H1 (cell line): ENCODE measurements at regions not wholly inside any gene's neighbourhood (a gene's known extent, or its start where the extent isn't known, plus 50 kb on each side); places are given as distances from the start of the nearest gene placed in this dataset.

ENCODE experiments used
- CTCF ChIA-PET: fragments of 300-600 bp; sonication (Branson Sonifier 250); formaldehyde crosslinking; loops from one replicate; lab custom pipeline; 2021; ENCODE audit not compliant: partially characterized antibody; lab: Charles Lee
- POLR2A ChIA-PET: fragments of 300-600 bp; sonication (Branson Sonifier 250); formaldehyde crosslinking; loops from one replicate; lab custom pipeline; 2021; ENCODE audit warnings: inconsistent platforms; ENCODE audit not compliant: partially characterized antibody; lab: Charles Lee
- DNase-seq, 2 experiments: peaks; one replicate each; pipeline versions ENCODE4 v3.0.0 to v3.0.0-alpha.2; 2010 to 2022; ENCODE audit warnings: low spot score in 2 of 2, low read depth in 1 of 2, mixed read lengths in 1 of 2
- FAIRE-seq: peaks from 2 replicates; lab custom pipeline; 2011; peaks lifted over from hg19 to GRCh38; lab: Jason Lieb, UNC
- H2AFZ ChIP-seq: 2 replicates; pipeline ENCODE4 v1.8.1; 2012; ENCODE audit warnings: low read length, inconsistent platforms
- H2AK5ac ChIP-seq: 2 replicates; pipeline ENCODE4 v1.6.1; 2013; ENCODE audit warnings: low read depth, low read length
- H2BK120ac ChIP-seq: replicated peaks from 2 replicates; pipeline ENCODE3; 2013; ENCODE audit warnings: low read depth, low read length, inconsistent platforms
- H2BK12ac ChIP-seq: 2 replicates; pipeline ENCODE4 v1.6.1; 2013; ENCODE audit warnings: low read depth, low read length
- H2BK15ac ChIP-seq: 2 replicates; pipeline ENCODE4 v1.6.1; 2013; ENCODE audit warnings: low read length
- H2BK20ac ChIP-seq: 2 replicates; pipeline ENCODE4 v1.6.1; 2013; ENCODE audit warnings: low read length
- H2BK5ac ChIP-seq: 2 replicates; pipeline ENCODE4 v1.6.1; 2013; ENCODE audit warnings: low read depth, low read length
- H3K14ac ChIP-seq: 2 replicates; pipeline ENCODE4 v1.6.1; 2013; ENCODE audit warnings: inconsistent platforms; ENCODE audit not compliant: insufficient read length
- H3K18ac ChIP-seq: 2 replicates; pipeline ENCODE4 v1.6.1; 2013; ENCODE audit warnings: low read length; ENCODE audit errors: extremely low read depth
- H3K23ac ChIP-seq: 2 replicates; pipeline ENCODE4 v1.6.1; 2013; ENCODE audit warnings: inconsistent platforms; ENCODE audit not compliant: insufficient read length
- H3K23me2 ChIP-seq: 2 replicates; pipeline ENCODE4 v1.6.1; 2013; ENCODE audit warnings: low read depth, low read length
- H3K27ac ChIP-seq: 2 replicates; pipeline ENCODE4 v1.6.1; 2011; ENCODE audit warnings: low read depth, low read length, inconsistent platforms
- H3K27me3 ChIP-seq, 4 experiments: replicated peaks in 1 of 4; 1 replicate in 1 of 4; 2 replicates in 3 of 4; pipeline versions ENCODE4 v1.6.1 to v1.8.1; 2011 to 2013; ENCODE audit warnings: low read length in 3 of 4, mild to moderate bottlenecking in 3 of 4, inconsistent platforms in 2 of 4, mixed read lengths in 2 of 4, moderate library complexity in 1 of 4; ENCODE audit not compliant: control insufficient read depth in 3 of 4, insufficient read depth in 3 of 4; ENCODE audit errors: extremely low read depth in 1 of 4
- H3K36me3 ChIP-seq, 4 experiments: 2 replicates each; pipeline versions ENCODE4 v1.6.1 to v1.8.1; 2011 to 2013; ENCODE audit warnings: mild to moderate bottlenecking in 4 of 4, low read length in 3 of 4, moderate library complexity in 2 of 4, control low read depth in 1 of 4, inconsistent platforms in 1 of 4; ENCODE audit not compliant: insufficient read depth in 4 of 4, control insufficient read depth in 2 of 4
- H3K4ac ChIP-seq: replicated peaks from 2 replicates; pipeline ENCODE3; 2013; ENCODE audit warnings: low read length, low read depth, mixed read lengths, inconsistent platforms; ENCODE audit not compliant: insufficient read length
- H3K4me1 ChIP-seq, 4 experiments: replicated peaks in 1 of 4; 1 replicate in 1 of 4; 2 replicates in 3 of 4; pipeline versions ENCODE4 v1.6.1 to v1.8.1; 2011 to 2013; ENCODE audit warnings: low read length in 3 of 4, inconsistent platforms in 2 of 4, mixed read lengths in 1 of 4; ENCODE audit not compliant: insufficient read depth in 4 of 4, control insufficient read depth in 3 of 4
- H3K4me2 ChIP-seq, 2 experiments: 2 replicates each; pipeline versions ENCODE4 v1.6.1 to v1.8.1; 2011 to 2013; ENCODE audit warnings: low read depth in 2 of 2, low read length in 2 of 2, control low read depth in 1 of 2, inconsistent platforms in 1 of 2, mild to moderate bottlenecking in 1 of 2; ENCODE audit not compliant: insufficient read depth in 1 of 2
- H3K4me3 ChIP-seq, 4 experiments: fragments of 200-600, 300-600 bp in 1 of 4; sonication (generic), shearing (Covaris generic), sonication (Bioruptor Twin) in 1 of 4; 2 replicates each; pipeline versions ENCODE4 v1.5.1 to v1.8.1; 2011 to 2016; ENCODE audit warnings: low read length in 4 of 4, low read depth in 3 of 4, control low read depth in 2 of 4, inconsistent platforms in 2 of 4, mild to moderate bottlenecking in 2 of 4, mixed read lengths in 1 of 4, moderate library complexity in 1 of 4; ENCODE audit not compliant: insufficient read depth in 2 of 4; ENCODE audit errors: extremely low read depth in 1 of 4
- H3K56ac ChIP-seq: replicated peaks from 2 replicates; pipeline ENCODE3; 2013; ENCODE audit warnings: low read depth, mild to moderate bottlenecking, mixed read lengths, low read length, inconsistent platforms; ENCODE audit not compliant: insufficient read length
- H3K79me1 ChIP-seq: 2 replicates; pipeline ENCODE4 v1.6.1; 2013; ENCODE audit warnings: low read depth, low read length, control low read depth
- H3K79me2 ChIP-seq, 2 experiments: 2 replicates each; pipeline versions ENCODE4 v1.6.1 to v1.8.1; 2012 to 2013; ENCODE audit warnings: low read length in 2 of 2, mild to moderate bottlenecking in 2 of 2, inconsistent platforms in 1 of 2; ENCODE audit not compliant: insufficient read depth in 2 of 2, control insufficient read depth in 1 of 2
- H3K9ac ChIP-seq, 4 experiments: replicated peaks in 1 of 4; 1 replicate in 1 of 4; 2 replicates in 3 of 4; pipeline versions ENCODE4 v1.6.1 to v1.8.1; 2011 to 2013; ENCODE audit warnings: low read depth in 3 of 4, low read length in 3 of 4, control low read depth in 2 of 4, mild to moderate bottlenecking in 2 of 4, moderate library complexity in 2 of 4, inconsistent platforms in 1 of 4; ENCODE audit errors: extremely low read depth in 1 of 4
- H3K9me3 ChIP-seq, 2 experiments: 2 replicates each; pipeline versions ENCODE4 v1.6.1 to v1.8.1; 2012 to 2013; ENCODE audit warnings: mild to moderate bottlenecking in 2 of 2, moderate library complexity in 2 of 2, control low read depth in 1 of 2, inconsistent platforms in 1 of 2, low read depth in 1 of 2, low read length in 1 of 2, mixed read lengths in 1 of 2; ENCODE audit not compliant: insufficient read depth in 2 of 2
- H4K20me1 ChIP-seq, 2 experiments: replicated peaks in 1 of 2; 2 replicates each; pipeline versions ENCODE3 to v1.8.1; 2011 to 2013; ENCODE audit warnings: inconsistent platforms in 2 of 2, low read length in 2 of 2, mild to moderate bottlenecking in 1 of 2; ENCODE audit not compliant: insufficient read depth in 2 of 2, control insufficient read depth in 1 of 2
- H4K5ac ChIP-seq: 2 replicates; pipeline ENCODE4 v1.6.1; 2013; ENCODE audit warnings: low read length, low read depth, mixed read lengths, inconsistent platforms; ENCODE audit not compliant: insufficient read length
- H4K8ac ChIP-seq: 2 replicates; pipeline ENCODE4 v1.8.0; 2013; ENCODE audit warnings: mild to moderate bottlenecking, moderate library complexity, low read length, inconsistent platforms; ENCODE audit not compliant: insufficient read depth; ENCODE audit errors: extremely low read depth
- H4K91ac ChIP-seq: replicated peaks from 2 replicates; pipeline ENCODE3; 2013; ENCODE audit warnings: low read length, mixed read lengths, inconsistent platforms; ENCODE audit not compliant: insufficient read length
- BACH1 ChIP-seq: IDR thresholded peaks from 2 replicates; pipeline ENCODE4 v1.6.1; 2012; ENCODE audit warnings: low read length, improper control_type of control experiment
- BCL11A ChIP-seq, 2 experiments: IDR thresholded peaks; one replicate each; pipeline ENCODE4 v1.6.1; 2011; ENCODE audit warnings: low read depth in 2 of 2, low read length in 2 of 2, mild to moderate bottlenecking in 2 of 2
- EP300 ChIP-seq, 2 experiments: IDR thresholded peaks; 1 replicate in 1 of 2; 2 replicates in 1 of 2; pipeline ENCODE4 v1.6.1; 2011 to 2012; ENCODE audit warnings: low read depth in 2 of 2, low read length in 2 of 2, mild to moderate bottlenecking in 2 of 2, borderline replicate concordance in 1 of 2, inconsistent platforms in 1 of 2, moderate library complexity in 1 of 2
- FOSL1 ChIP-seq: IDR thresholded peaks from 2 replicates; pipeline ENCODE4 v1.6.1; 2011; ENCODE audit warnings: mild to moderate bottlenecking, low read depth, low read length, moderate library complexity; ENCODE audit not compliant: insufficient read depth
- GABPA ChIP-seq: IDR thresholded peaks from 2 replicates; pipeline ENCODE4 v1.6.1; 2011; ENCODE audit warnings: mild to moderate bottlenecking, low read length, moderate library complexity, borderline replicate concordance; ENCODE audit not compliant: insufficient read depth
- NRF1 ChIP-seq: IDR thresholded peaks from 2 replicates; pipeline ENCODE4 v1.6.1; 2011; ENCODE audit warnings: mild to moderate bottlenecking, low read depth, low read length, improper control_type of control experiment
- PHF8 ChIP-seq: fragments of 200-600 bp; sonication (generic); conservative IDR thresholded peaks from 2 replicates; pipeline ENCODE4 v1.7.1; 2012; ENCODE audit warnings: low read depth, mild to moderate bottlenecking, inconsistent platforms, low read length, moderate library complexity
- POLR2A ChIP-seq, 2 experiments: IDR thresholded peaks; 1 replicate in 1 of 2; 2 replicates in 1 of 2; pipeline ENCODE4 v1.6.1; 2011; ENCODE audit warnings: low read depth in 2 of 2, low read length in 2 of 2, mild to moderate bottlenecking in 2 of 2; ENCODE audit errors: control extremely low read depth in 1 of 2
- POU5F1 ChIP-seq: IDR thresholded peaks from 2 replicates; pipeline ENCODE4 v1.6.1; 2011; ENCODE audit warnings: low read depth, mild to moderate bottlenecking, low read length, moderate library complexity
- SIRT6 ChIP-seq: IDR thresholded peaks from one replicate; pipeline ENCODE4 v1.7.1; 2012; ENCODE audit warnings: low read length, inconsistent platforms
- TEAD4 ChIP-seq: IDR thresholded peaks from 2 replicates; pipeline ENCODE4 v1.6.1; 2012; ENCODE audit warnings: low read depth, low read length, inconsistent platforms, mixed read lengths
- YY1 ChIP-seq: IDR thresholded peaks from 2 replicates; pipeline ENCODE4 v1.6.1; 2011; ENCODE audit warnings: low read depth, mild to moderate bottlenecking, low read length
- WGBS, 2 experiments: shearing (Covaris generic) in 1 of 2; methylation state at CpG; one replicate each; pipeline versions ENCODE4 v1.1.6 to v1.1.7; 2013 to 2015; ENCODE audit warnings: low lambda C conversion rate in 2 of 2, mixed read lengths in 2 of 2, inconsistent platforms in 1 of 2, low coverage in 1 of 2, missing lambda C conversion rate in 1 of 2; ENCODE audit not compliant: insufficient replicate concordance in 2 of 2, insufficient coverage in 1 of 2, insufficient read length in 1 of 2; ENCODE audit errors: extremely low coverage in 1 of 2, missing lambda C conversion rate in 1 of 2; 5-methylcytosine and 5-hydroxymethylcytosine counted together

DNA sequence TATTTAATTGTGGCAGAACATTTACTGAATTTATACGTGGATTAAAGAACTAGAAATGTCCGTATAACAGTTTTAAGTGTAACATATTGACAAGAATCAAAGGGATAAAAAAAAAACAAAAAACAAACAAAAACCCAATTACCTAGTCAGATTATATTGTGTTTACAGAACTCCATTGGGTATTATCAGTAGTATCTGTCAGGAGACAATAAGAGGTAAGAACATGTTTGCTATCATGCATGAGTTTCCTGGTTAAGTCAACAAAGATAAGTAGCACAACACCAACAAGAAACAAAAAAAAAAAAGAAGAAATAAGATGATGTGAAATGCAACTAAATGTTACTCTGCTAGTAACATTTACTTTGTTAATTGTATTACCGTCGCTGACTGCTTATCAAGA lies 570.6 kb downstream of the ZBBX start:
- no peaks in the 10 kb centered on the region; the same call in 1 of the 2 replicates for H3K23me2 ChIP-seq
- H3K9me3 ChIP-seq, result no peaks in the 10 kb centered on the region
- WGBS, 2 experiments, result 95% methylated on average over 4 of the region's 4 CpGs; no CpG with 5 or more reads in 1 of the 2 experiments
- no peak overlapping the region for H3K9ac ChIP-seq
- FAIRE-seq (no peak), DNase-seq (no peak)
- H2BK15ac ChIP-seq, result no peak overlapping the region
- H3K23ac ChIP-seq, result no peak overlapping the region
- no peak overlapping the region for H2BK5ac ChIP-seq
- TF ChIP-seq EP300 (IDR thresholded peaks at IDR 0.05; ENCODE audit: borderline replicate concordance in 1 of 2, low read depth in 2 of 2, low read length in 2 of 2), result no peak
- TF ChIP-seq GABPA, result no peak
- TF ChIP-seq YY1, result no peak
- TF ChIP-seq TEAD4, result no peak
- TF ChIP-seq POU5F1, result no peak
- TF ChIP-seq POLR2A (IDR thresholded peaks at IDR 0.05; ENCODE audit: control extremely low read depth in 1 of 2, low read depth in 2 of 2, low read length in 2 of 2), result no peak
- no peak for TF ChIP-seq BCL11A (IDR thresholded peaks at IDR 0.05; ENCODE audit: low read depth in 2 of 2, low read length in 2 of 2)
- TF ChIP-seq FOSL1, result no peak
- no peak for TF ChIP-seq BACH1
- no peak for TF ChIP-seq SIRT6
- TF ChIP-seq PHF8, result no peak
- no peak for TF ChIP-seq NRF1
- TF ChIP-seq, all 59 proteins: peak for 0
- H2BK12ac ChIP-seq, result no peak overlapping the region
- no peak overlapping the region for H2BK20ac ChIP-seq
- H2BK120ac ChIP-seq, result no peak overlapping the region
- H3K79me1 ChIP-seq, result no peaks in the 10 kb centered on the region
- H4K91ac ChIP-seq, result no peak overlapping the region
- H3K27me3 ChIP-seq, result no peaks in the 10 kb centered on the region
- no peak overlapping the region for H3K14ac ChIP-seq
- H3K27ac ChIP-seq, result no peak overlapping the region
- no peaks in the 10 kb centered on the region for H3K4me1 ChIP-seq
- H2AK5ac ChIP-seq, result no peak overlapping the region
- ChIA-PET CTCF (interaction anchor here (1.3 kb wide), 1 partner anchor 28 kb away, joined by 3 read pairs; no protein-coding TSS in a partner anchor), POLR2A (no interaction called here)
- no peak overlapping the region for H4K8ac ChIP-seq
- H4K5ac ChIP-seq, result no peak overlapping the region
- no peaks in the 10 kb centered on the region for H4K20me1 ChIP-seq
- H2AFZ ChIP-seq, result no peak overlapping the region
- no peak overlapping the region for H3K4me3 ChIP-seq
- no peaks in the 10 kb centered on the region for H3K79me2 ChIP-seq
- H3K56ac ChIP-seq, result no peak overlapping the region
- no peak overlapping the region for H3K18ac ChIP-seq
- H3K4ac ChIP-seq, result no peak overlapping the region
- no peaks in the 10 kb centered on the region for H3K36me3 ChIP-seq
- no peak overlapping the region for H3K4me2 ChIP-seq
